HCT116 (cell line): ENCODE measurements at regions not wholly inside any gene's neighbourhood (a gene's known extent, or its start where the extent isn't known, plus 50 kb on each side); places are given as distances from the start of the nearest gene placed in this dataset.

Experiments
- ELF1 ChIP-seq: IDR thresholded peaks from 2 replicates; pipeline ENCODE4 v1.6.1; 2012; ENCODE audit warnings: low read depth, borderline replicate concordance
- EZH2 ChIP-seq: fragments of 200-600 bp; sonication (generic); IDR thresholded peaks from 2 replicates; pipeline ENCODE4 v1.6.1; 2017; ENCODE audit warnings: antibody characterized with exemption, mixed run types
- POLR2A ChIP-seq: IDR thresholded peaks from 2 replicates; pipeline ENCODE4 v1.7.0; 2011; ENCODE audit warnings: borderline replicate concordance; ENCODE audit not compliant: insufficient read depth, insufficient read length; ENCODE audit errors: extremely low read depth
- RAD21 ChIP-seq: IDR thresholded peaks from 2 replicates; pipeline ENCODE4 v1.6.1; 2012; ENCODE audit warnings: low read depth, mild to moderate bottlenecking
- TF ChIP-seq, protein P1 (sequence below), 3 experiments: fragments of 200-600 bp in 1 of 3; sonication (generic) in 1 of 3; IDR thresholded peaks in 2 of 3; conservative IDR thresholded peaks in 1 of 3; 2 replicates each; pipeline ENCODE4 v1.5.1; 2012 to 2017; ENCODE audit warnings: low read depth in 2 of 3, low read length in 2 of 3, antibody characterized with exemption in 1 of 3, borderline replicate concordance in 1 of 3, control low read depth in 1 of 3, mild to moderate bottlenecking in 1 of 3, mixed read lengths in 1 of 3, mixed run types in 1 of 3, moderate library complexity in 1 of 3; ENCODE audit not compliant: insufficient read depth in 1 of 3

DNA sequence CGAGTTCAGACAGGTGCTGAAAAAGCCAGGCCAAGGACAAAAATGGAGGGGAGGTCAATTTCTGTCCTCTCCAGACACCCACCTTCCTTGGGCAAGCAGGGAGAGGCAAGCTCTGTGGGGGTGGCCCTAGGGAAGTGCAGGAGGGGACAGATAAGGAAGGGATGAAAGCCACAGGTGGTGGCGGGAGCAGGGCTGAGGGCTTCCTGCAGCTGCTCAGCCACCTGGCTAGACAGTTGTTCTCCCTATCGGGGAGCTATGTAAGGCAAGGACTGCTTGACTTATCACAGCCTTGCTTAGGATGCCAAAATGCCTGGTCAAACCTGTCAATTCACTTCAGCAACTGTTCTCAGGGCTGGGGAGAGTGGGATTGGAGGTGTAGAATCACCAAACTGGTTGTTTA lies 266.1 kb downstream of the ZSWIM6 start:
- TF ChIP-seq ELF1 (no peak), POLR2A (no peak), EZH2 (no peak), RAD21 (no peak)
- TF ChIP-seq, protein P1, sequence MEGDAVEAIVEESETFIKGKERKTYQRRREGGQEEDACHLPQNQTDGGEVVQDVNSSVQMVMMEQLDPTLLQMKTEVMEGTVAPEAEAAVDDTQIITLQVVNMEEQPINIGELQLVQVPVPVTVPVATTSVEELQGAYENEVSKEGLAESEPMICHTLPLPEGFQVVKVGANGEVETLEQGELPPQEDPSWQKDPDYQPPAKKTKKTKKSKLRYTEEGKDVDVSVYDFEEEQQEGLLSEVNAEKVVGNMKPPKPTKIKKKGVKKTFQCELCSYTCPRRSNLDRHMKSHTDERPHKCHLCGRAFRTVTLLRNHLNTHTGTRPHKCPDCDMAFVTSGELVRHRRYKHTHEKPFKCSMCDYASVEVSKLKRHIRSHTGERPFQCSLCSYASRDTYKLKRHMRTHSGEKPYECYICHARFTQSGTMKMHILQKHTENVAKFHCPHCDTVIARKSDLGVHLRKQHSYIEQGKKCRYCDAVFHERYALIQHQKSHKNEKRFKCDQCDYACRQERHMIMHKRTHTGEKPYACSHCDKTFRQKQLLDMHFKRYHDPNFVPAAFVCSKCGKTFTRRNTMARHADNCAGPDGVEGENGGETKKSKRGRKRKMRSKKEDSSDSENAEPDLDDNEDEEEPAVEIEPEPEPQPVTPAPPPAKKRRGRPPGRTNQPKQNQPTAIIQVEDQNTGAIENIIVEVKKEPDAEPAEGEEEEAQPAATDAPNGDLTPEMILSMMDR (IDR thresholded peaks at IDR 0.05 in 2 of 3, conservative IDR thresholded peaks at IDR 0.05 in 1 of 3; ENCODE audit: borderline replicate concordance in 1 of 3, insufficient read depth in 1 of 3, low read depth in 2 of 3, low read length in 2 of 3): no peak
